Activated naive CD8-positive, alpha-beta T cell (primary cell): ENCODE measurements at regions not wholly inside any gene's neighbourhood (a gene's known extent, or its start where the extent isn't known, plus 50 kb on each side); places are given as distances from the start of the nearest gene placed in this dataset.
"Not testable (repeated sequence)": the region's sequence is repeated elsewhere in the genome, so short reads cannot be mapped to it uniquely, and the experiment has no call there.

Experiments
- H3K27ac Mint-ChIP-seq: one replicate; pipeline ENCODE4 v1.8.0; 2021; ENCODE audit warnings: mixed read lengths
- H3K27me3 Mint-ChIP-seq: one replicate; pipeline ENCODE4 v1.8.0; 2021; ENCODE audit warnings: mixed read lengths
- H3K36me3 Mint-ChIP-seq: one replicate; pipeline ENCODE4 v1.8.0; 2021; ENCODE audit warnings: mixed read lengths
- H3K4me1 Mint-ChIP-seq: one replicate; pipeline ENCODE4 v1.8.0; 2021; ENCODE audit warnings: low read depth, mixed read lengths
- H3K4me3 Mint-ChIP-seq: one replicate; pipeline ENCODE4 v1.8.0; 2021; ENCODE audit warnings: mild to moderate bottlenecking, mixed read lengths
- H3K9me3 Mint-ChIP-seq: one replicate; pipeline ENCODE4 v1.8.0; 2021; ENCODE audit warnings: low read depth, mixed read lengths

DNA sequence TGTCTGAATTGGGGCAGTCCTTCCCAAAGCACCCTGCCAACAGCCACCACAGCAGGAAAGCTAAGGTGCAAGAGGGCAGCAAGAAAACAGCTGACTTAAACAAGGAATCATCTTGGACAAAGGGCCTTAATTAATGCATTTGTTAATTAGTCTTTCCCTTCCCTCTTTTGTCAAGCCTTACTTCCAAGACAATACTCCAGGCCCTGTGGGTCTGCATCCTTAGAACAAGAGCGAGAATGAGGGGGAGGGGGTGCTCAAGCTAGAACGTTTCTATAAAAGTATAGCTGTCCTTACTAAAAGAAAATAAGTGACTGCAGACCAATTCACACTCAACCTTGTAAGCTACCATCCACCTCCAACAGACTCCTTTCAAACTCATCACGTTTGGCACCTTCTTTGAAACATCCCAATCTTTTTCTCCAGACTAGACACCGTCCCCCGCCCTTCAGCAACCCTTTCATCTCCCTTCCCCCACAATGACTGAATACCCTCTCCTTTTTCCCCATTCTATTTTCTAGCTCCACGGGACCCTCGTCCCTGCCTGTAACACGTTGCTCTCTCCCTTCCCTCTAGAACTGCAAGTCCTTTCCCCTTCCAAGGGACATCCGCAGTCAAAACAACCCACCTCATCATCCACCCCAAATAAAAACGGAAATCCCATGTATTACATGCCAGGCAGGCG, 85.7 kb upstream of the RNF38 start:
- H3K4me1 Mint-ChIP-seq, result peaks cover 64% of the 10 kb centered on the region
- no peaks in the 10 kb centered on the region for H3K27me3 Mint-ChIP-seq
- peaks cover 3% of the 10 kb centered on the region for H3K36me3 Mint-ChIP-seq
- peak overlapping the region; percentile 87 for H3K27ac Mint-ChIP-seq
- H3K9me3 Mint-ChIP-seq, result no peaks in the 10 kb centered on the region
- H3K4me3 Mint-ChIP-seq, result peak overlapping the region; percentile 96

DNA sequence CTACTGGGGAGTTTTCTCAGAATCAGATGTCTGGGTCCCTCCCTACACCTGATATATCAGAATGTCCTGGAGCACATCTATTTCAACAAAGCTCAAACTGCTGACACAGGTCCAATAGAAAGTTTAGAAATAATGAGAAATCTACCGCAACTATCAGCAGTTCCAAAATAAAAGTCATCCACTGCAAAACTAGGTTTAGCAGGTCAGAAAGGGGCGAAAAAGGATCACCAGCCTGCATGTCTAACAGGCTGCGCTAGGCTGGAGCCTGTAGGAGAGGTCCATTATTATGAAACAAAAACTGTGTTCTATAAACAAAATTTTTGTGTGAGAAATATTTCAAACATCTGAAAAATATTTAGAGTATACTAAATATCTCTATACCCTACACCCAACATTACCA, 84.1 kb upstream of the RNF38 start:
- H3K27ac Mint-ChIP-seq, result peak overlapping the region; percentile 3
- peaks cover 3% of the 10 kb centered on the region for H3K36me3 Mint-ChIP-seq
- H3K27me3 Mint-ChIP-seq, result no peaks in the 10 kb centered on the region
- peaks cover 62% of the 10 kb centered on the region for H3K4me1 Mint-ChIP-seq
- H3K4me3 Mint-ChIP-seq, result no peak overlapping the region
- no peaks in the 10 kb centered on the region for H3K9me3 Mint-ChIP-seq

DNA sequence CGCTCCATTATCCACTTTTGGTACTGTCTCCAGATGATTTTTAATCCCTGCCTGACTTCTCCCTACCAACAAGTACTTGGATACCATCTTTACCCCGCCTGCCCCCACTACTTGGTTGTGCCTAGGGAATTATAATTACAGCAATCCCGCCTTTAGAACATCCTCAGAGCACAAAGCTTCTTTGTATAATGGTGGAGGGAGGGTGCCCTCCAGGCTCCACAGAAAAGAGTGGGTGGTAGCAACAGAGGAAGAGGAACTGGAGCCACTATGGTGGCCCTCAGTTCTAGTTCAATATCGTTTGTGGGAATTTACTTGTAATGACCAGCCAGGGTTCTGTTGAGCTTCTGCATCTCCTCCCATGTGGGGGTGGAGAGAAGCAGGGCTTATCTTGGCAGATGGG, 79.0 kb upstream of the RNF38 start:
- Mint-ChIP-seq H3K27ac (peak overlapping the region; percentile 22), H3K27me3 (no peaks in the 10 kb centered on the region)

DNA sequence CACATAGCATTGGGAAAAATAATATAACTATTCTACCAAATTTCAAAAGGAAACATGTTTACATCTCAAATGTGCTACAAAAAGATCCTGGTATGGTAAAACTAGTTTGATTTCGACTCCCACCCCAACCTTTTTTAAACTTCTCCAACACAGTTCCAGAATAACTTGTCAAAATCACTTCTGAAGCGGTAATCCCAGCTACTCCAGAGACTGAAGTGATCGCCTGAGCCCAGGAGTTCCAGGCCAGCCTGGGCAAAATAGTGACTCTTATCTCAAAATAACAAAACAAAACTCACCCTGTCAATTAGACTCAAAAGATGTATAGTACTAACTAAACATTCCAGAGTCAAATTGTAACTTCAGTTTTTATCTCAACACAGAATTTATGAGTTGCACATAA, 71.3 kb upstream of the RNF38 start:
- H3K4me1 Mint-ChIP-seq, result peaks cover 40% of the 10 kb centered on the region
- peak overlapping the region; percentile 84 for H3K4me3 Mint-ChIP-seq
- H3K27me3 Mint-ChIP-seq, result no peaks in the 10 kb centered on the region
- no peaks in the 10 kb centered on the region for H3K9me3 Mint-ChIP-seq
- H3K36me3 Mint-ChIP-seq, result no peaks in the 10 kb centered on the region
- peak overlapping the region; percentile 94 for H3K27ac Mint-ChIP-seq

More for the DNA sequence above, 79.0 kb upstream of the RNF38 start:
- no peaks in the 10 kb centered on the region for H3K36me3 Mint-ChIP-seq
- H3K9me3 Mint-ChIP-seq, result no peaks in the 10 kb centered on the region
- no peak overlapping the region for H3K4me3 Mint-ChIP-seq
- peaks cover 33% of the 10 kb centered on the region for H3K4me1 Mint-ChIP-seq

DNA sequence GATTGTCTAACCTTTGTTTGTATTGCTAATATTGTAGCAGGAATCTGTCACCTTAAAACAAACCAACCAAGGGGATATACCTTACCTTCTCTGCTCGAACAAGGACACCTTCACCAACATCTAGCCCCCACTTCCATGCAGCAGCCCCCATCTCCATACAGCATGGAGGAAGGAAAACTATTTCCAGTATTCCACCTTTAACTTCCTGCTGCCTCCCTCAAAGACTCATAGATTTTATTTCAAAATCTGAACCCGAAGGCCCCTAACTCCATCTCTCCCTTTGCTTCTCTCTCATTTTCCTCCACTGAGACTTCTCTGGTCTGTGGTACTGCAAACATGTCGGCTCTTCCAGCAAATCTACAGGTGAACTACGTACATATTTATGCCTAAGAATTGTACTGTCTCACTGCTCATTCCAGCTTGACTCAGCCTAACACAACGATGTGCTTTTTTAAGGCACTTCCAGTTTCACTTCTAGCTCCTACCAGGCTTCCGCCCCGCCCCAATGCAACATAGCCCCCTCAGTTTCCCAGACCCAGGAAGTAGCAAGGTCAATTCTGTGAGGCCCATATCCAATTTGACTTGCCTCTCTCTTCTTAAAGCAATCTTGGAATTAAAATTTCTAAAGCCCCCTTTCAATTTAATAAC, 70.7 kb upstream of the RNF38 start:
- peaks cover 40% of the 10 kb centered on the region for H3K4me1 Mint-ChIP-seq

DNA sequence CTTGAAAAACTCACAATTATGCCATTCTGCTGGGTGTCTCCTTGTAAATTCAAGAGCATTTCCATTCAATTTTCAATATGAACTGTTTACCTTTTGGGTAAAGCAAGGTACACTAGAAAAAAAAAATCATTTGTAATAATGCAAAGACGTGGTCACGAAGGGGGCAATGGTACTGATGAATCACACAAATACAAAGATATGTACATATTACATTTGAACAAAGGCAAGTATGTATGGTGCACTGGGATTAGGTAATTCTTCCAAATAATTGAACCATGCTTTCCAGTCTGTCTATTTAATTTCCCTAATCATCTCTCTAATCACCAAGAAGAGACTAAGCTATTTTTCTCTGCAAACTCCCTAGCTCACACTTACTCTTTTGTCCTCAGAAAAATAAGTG, 63.4 kb upstream of the RNF38 start:
- H3K4me1 Mint-ChIP-seq, result peaks cover 51% of the 10 kb centered on the region
- peak overlapping the region; percentile 3 for H3K27ac Mint-ChIP-seq
- H3K4me3 Mint-ChIP-seq, result no peak overlapping the region
- no peaks in the 10 kb centered on the region for H3K9me3 Mint-ChIP-seq
- peaks cover 4% of the 10 kb centered on the region for H3K36me3 Mint-ChIP-seq
- no peaks in the 10 kb centered on the region for H3K27me3 Mint-ChIP-seq

More for the DNA sequence above, 70.7 kb upstream of the RNF38 start:
- Mint-ChIP-seq H3K4me3 (peak overlapping the region; percentile 84), H3K36me3 (no peaks in the 10 kb centered on the region), H3K27me3 (no peaks in the 10 kb centered on the region), H3K9me3 (no peaks in the 10 kb centered on the region), H3K27ac (peak overlapping the region; percentile 94)

DNA sequence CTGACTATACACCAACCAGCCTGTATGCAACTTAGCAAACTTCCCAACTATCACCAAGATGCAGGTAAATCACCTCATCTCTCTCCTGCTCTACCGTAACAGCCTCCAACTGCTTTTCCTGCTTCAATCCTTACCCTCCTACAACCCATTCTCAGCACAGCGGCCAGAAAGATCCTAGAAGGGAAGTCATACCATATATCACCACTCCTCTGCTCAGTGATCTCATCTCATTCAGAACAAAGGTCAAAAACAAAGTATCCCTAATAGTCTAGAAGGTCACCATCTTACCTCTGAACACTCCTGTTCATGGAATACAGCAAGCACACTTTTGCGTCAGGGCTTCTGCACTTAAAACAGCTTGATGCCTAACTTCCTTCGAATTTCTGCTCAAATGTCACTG, 62.2 kb upstream of the RNF38 start:
- Mint-ChIP-seq H3K4me3 (no peak overlapping the region), H3K27me3 (no peaks in the 10 kb centered on the region), H3K27ac (peak overlapping the region; percentile 79), H3K9me3 (no peaks in the 10 kb centered on the region), H3K4me1 (peaks cover 54% of the 10 kb centered on the region), H3K36me3 (peaks cover 4% of the 10 kb centered on the region)

DNA sequence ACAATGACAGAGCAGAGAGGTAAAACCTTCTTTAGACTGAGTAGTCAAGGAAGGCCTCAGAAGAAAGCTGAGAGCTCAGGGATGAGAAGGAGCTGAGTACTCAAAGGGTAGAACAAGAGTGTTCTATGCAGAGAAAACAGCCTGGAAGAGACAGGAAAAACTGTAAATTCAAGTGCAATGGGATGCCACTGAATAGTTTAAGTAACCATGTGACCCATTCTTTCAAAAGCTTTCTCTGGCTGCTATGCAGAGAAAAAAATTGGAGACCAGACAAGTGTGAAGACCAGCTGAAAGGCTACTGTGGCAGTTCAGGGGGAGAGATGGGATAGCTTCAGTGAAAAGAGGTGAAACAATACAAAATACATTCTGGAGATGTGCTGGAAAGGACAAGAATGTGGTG, 61.3 kb upstream of the RNF38 start:
- H3K27ac Mint-ChIP-seq, result peak overlapping the region; percentile 76
- peaks cover 63% of the 10 kb centered on the region for H3K4me1 Mint-ChIP-seq
- H3K27me3 Mint-ChIP-seq, result no peaks in the 10 kb centered on the region
- no peak overlapping the region for H3K4me3 Mint-ChIP-seq
- H3K9me3 Mint-ChIP-seq, result no peaks in the 10 kb centered on the region
- peaks cover 4% of the 10 kb centered on the region for H3K36me3 Mint-ChIP-seq

DNA sequence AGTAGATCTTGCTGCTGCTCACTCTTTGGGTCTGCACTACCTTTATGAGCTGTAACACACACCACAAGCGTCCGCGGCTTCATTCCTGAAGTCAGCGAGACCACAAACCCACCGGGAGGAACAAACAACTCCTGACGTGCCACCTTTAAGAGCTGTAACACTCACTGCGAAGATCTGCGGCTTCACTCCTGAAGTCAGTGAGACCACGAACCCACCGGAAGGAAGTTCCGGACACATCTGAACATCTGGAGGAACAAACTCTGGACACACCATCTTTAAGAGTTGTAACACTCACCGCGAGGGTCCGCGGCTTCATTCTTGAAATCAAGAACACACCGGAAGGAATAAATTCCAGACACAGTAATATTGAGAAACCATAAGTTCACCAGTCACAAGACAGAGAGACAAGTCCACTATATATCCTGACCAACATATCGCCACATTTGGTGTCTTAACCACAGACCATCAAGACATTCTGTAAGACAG, 58.4 kb upstream of the RNF38 start:
- H3K27me3 Mint-ChIP-seq, H3K36me3 Mint-ChIP-seq, H3K9me3 Mint-ChIP-seq: not testable (repeated sequence)
- H3K4me3 Mint-ChIP-seq, result peak overlapping the region; percentile 83
- peaks cover 68% of the 10 kb centered on the region for H3K4me1 Mint-ChIP-seq
- peak overlapping the region; percentile 92 for H3K27ac Mint-ChIP-seq

DNA sequence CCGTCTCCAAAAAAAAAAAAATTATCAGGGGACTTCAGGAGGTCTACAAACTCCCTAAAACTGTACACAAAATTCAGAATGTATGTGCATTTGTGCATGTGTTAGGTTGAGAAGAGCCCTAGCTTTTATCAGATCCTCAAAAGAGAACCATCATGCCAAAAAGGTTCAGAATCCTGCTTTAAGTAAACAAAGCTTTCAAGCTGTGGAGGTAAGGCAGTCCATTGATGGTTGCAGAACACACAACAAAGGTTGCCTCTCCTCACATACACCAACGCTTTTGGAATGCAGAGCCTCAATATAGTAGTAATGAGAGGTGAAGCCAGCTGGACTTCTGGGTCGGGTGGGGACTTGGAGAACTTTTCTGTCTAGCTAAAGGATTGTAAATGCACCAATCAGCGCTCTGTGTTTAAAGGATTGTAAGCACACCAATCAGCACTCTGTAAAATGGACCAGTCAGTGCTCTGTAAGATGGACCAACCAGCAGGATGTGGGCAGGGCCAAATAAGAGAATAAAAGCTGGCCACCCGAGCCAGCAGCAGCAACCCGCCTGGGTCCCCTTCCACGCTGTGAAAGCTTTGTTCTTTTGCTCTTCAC, 57.9 kb upstream of the RNF38 start:
- peak overlapping the region; percentile 83 for H3K4me3 Mint-ChIP-seq
- H3K27ac Mint-ChIP-seq, result peak overlapping the region; percentile 92
- peaks cover 2% of the 10 kb centered on the region for H3K36me3 Mint-ChIP-seq
- H3K27me3 Mint-ChIP-seq, result no peaks in the 10 kb centered on the region
- H3K4me1 Mint-ChIP-seq, result peaks cover 65% of the 10 kb centered on the region
- no peaks in the 10 kb centered on the region for H3K9me3 Mint-ChIP-seq

DNA sequence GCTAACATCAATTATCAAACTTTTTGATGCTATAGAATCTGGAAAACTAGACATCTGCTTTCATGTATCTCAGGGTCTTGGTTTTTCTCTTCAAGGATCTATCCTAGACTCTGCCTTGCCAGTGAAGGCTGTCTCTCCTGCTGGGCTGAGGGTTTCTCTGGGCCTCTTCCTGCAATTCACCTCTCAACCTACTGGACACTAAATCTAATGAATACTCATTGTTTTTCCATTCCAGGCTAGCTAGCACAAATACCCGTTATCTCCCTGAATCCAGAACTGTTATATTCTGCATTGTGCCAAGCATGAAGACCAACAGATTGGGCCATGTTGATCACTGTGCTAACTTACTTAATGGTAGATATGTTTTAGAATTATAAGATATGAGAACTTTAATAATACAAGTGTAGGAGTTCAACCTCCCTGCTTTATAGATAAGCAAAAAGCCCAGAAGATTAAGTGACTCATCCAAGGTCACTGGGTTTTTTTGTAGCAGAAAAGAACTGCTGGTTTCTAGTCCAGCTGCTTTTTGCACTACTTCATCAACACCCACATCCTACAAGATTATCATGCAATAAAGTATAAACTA, 56.5 kb upstream of the RNF38 start:
- peak overlapping the region; percentile 62 for H3K4me3 Mint-ChIP-seq
- H3K27me3 Mint-ChIP-seq, result no peaks in the 10 kb centered on the region
- peak overlapping the region; percentile 88 for H3K27ac Mint-ChIP-seq

DNA sequence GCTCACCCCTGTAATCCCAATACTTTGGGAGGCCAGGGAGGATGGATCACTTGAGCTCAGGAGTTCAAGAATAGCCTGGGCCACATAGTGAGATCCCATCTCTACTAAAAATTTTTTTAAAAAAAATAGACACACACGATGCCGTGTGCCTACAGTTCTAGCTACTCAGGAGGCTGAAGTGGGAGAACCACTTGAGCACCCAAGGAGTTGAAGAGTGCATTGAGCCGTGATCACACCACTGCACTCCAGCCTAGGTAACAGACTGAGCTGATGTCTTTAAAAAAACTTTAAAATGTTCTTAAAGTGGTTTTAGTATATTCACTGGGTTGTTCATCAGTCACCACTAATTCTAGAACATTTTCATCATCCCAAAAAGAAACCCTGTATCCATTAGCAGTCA, 51.9 kb upstream of the RNF38 start:
- no peaks in the 10 kb centered on the region for H3K36me3 Mint-ChIP-seq
- H3K27ac Mint-ChIP-seq, result no peak overlapping the region
- peaks cover 45% of the 10 kb centered on the region for H3K4me1 Mint-ChIP-seq
- H3K4me3 Mint-ChIP-seq, result no peak overlapping the region
- no peaks in the 10 kb centered on the region for H3K27me3 Mint-ChIP-seq
- no peaks in the 10 kb centered on the region for H3K9me3 Mint-ChIP-seq

More for the DNA sequence above, 56.5 kb upstream of the RNF38 start:
- Mint-ChIP-seq H3K36me3 (no peaks in the 10 kb centered on the region), H3K4me1 (peaks cover 66% of the 10 kb centered on the region), H3K9me3 (no peaks in the 10 kb centered on the region)

DNA sequence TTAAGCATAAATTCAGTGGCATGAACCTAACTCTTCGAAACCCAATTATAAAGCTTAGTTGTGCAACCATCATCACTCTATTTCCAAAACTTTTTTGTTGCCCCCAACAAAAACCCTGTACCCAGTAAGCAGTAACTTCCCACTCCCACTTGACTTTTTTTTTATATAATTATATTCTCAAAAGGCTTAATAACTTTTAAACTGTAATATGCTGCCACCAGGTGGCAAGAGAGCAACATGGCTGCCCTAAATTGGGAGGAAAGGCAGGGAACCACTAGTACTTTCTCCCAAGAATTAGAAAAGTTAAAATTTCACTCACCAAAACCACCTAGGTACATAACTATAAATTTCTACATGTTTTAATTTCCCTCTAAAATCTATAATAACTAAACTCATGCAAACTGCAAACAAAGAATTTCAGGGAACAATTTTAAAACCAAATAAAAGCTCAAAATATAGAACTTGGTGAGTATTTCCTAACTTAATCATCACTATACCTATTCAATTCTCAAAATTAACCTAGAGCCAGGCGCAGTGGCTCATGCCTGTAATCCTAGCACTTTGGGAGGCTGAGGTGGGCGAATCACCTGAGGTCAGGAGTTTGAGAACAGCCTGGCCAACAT, 50.2 kb upstream of the RNF38 start:
- Mint-ChIP-seq H3K4me1 (peaks cover 41% of the 10 kb centered on the region), H3K27me3 (no peaks in the 10 kb centered on the region), H3K9me3 (no peaks in the 10 kb centered on the region), H3K27ac (no peak overlapping the region), H3K4me3 (no peak overlapping the region), H3K36me3 (no peaks in the 10 kb centered on the region)
